Trophoblast cell (in vitro differentiated cells and primary cell): ENCODE measurements at regions not wholly inside any gene's neighbourhood (a gene's known extent, or its start where the extent isn't known, plus 50 kb on each side); places are given as distances from the start of the nearest gene placed in this dataset.
A peak's percentile ranks its signal among the peaks of the same experiment; 100 is the strongest.

Source experiments
- DNase-seq, 2 donors: peaks; one replicate each; pipeline ENCODE4 v3.0.0-alpha.2; 2016
- H2AFZ ChIP-seq: 2 replicates; pipeline ENCODE4 v1.6.1; 2013; ENCODE audit warnings: low read length, moderate library complexity, mild to moderate bottlenecking; ENCODE audit not compliant: insufficient read depth, poor library complexity
- H2AK5ac ChIP-seq: 2 replicates; pipeline ENCODE4 v1.6.1; 2013; ENCODE audit warnings: mild to moderate bottlenecking, low read length
- H2BK120ac ChIP-seq: 2 replicates; pipeline ENCODE4 v1.6.1; 2013; ENCODE audit warnings: low read length, mild to moderate bottlenecking, moderate library complexity; ENCODE audit not compliant: insufficient read depth, poor library complexity
- H2BK12ac ChIP-seq: 2 replicates; pipeline ENCODE4 v1.6.1; 2013; ENCODE audit warnings: mild to moderate bottlenecking, low read length, moderate library complexity
- H2BK5ac ChIP-seq: 2 replicates; pipeline ENCODE4 v1.6.1; 2013; ENCODE audit warnings: low read length, low read depth, moderate library complexity, mild to moderate bottlenecking; ENCODE audit not compliant: poor library complexity
- H3K14ac ChIP-seq: 2 replicates; pipeline ENCODE4 v1.6.1; 2013; ENCODE audit warnings: mild to moderate bottlenecking, low read length
- H3K18ac ChIP-seq: 2 replicates; pipeline ENCODE4 v1.6.1; 2013; ENCODE audit warnings: mild to moderate bottlenecking, low read length
- H3K23ac ChIP-seq: 2 replicates; pipeline ENCODE4 v1.6.1; 2013; ENCODE audit warnings: low read length
- H3K27ac ChIP-seq: 2 replicates; pipeline ENCODE4 v1.5.1; 2013; ENCODE audit warnings: low read depth, mild to moderate bottlenecking, inconsistent platforms, low read length, moderate library complexity
- H3K27me3 ChIP-seq: 2 replicates; pipeline ENCODE4 v1.6.1; 2013; ENCODE audit warnings: inconsistent platforms, mild to moderate bottlenecking, low read length, moderate library complexity; ENCODE audit not compliant: insufficient read depth
- H3K36me3 ChIP-seq, 2 experiments: 1 replicate in 1 of 2; 2 replicates in 1 of 2; pipeline ENCODE4 v1.6.1; 2013; ENCODE audit warnings: low read length in 2 of 2, mild to moderate bottlenecking in 2 of 2, moderate library complexity in 1 of 2; ENCODE audit not compliant: insufficient read depth in 2 of 2, control insufficient read depth in 1 of 2
- H3K4ac ChIP-seq: 2 replicates; pipeline ENCODE4 v1.6.1; 2013; ENCODE audit warnings: low read depth, mild to moderate bottlenecking, low read length, moderate library complexity
- H3K4me1 ChIP-seq, 2 experiments: 1 replicate in 1 of 2; 2 replicates in 1 of 2; pipeline ENCODE4 v1.6.1; 2013; ENCODE audit warnings: low read length in 2 of 2, mild to moderate bottlenecking in 2 of 2, moderate library complexity in 1 of 2; ENCODE audit not compliant: insufficient read depth in 2 of 2, control insufficient read depth in 1 of 2
- H3K4me2 ChIP-seq: 2 replicates; pipeline ENCODE4 v1.6.1; 2013; ENCODE audit warnings: inconsistent platforms, mild to moderate bottlenecking, low read length, moderate library complexity
- H3K4me3 ChIP-seq: 2 replicates; pipeline ENCODE4 v1.5.1; 2013; ENCODE audit warnings: mild to moderate bottlenecking, low read depth, low read length, inconsistent platforms
- H3K79me1 ChIP-seq: one replicate; pipeline ENCODE4 v1.6.1; 2013; ENCODE audit warnings: low read length
- H3K79me2 ChIP-seq: 2 replicates; pipeline ENCODE4 v1.6.1; 2013; ENCODE audit warnings: low read length, mild to moderate bottlenecking; ENCODE audit not compliant: control insufficient read depth, insufficient read depth, poor library complexity
- H3K9ac ChIP-seq: 2 replicates; pipeline ENCODE4 v1.6.1; 2013; ENCODE audit warnings: mild to moderate bottlenecking, low read length
- H3K9me3 ChIP-seq: 2 replicates; pipeline ENCODE4 v1.6.1; 2013; ENCODE audit warnings: low read depth, mild to moderate bottlenecking, control low read depth, inconsistent platforms, low read length; ENCODE audit not compliant: insufficient read depth
- H4K12ac ChIP-seq: 2 replicates; pipeline ENCODE4 v1.6.1; 2013; ENCODE audit warnings: low read depth, mild to moderate bottlenecking, low read length, moderate library complexity
- H4K8ac ChIP-seq: 2 replicates; pipeline ENCODE4 v1.6.1; 2013; ENCODE audit warnings: low read depth, mild to moderate bottlenecking, low read length, moderate library complexity
- H4K91ac ChIP-seq: one replicate; pipeline ENCODE4 v1.6.1; 2013; ENCODE audit warnings: low read depth, mild to moderate bottlenecking, low read length, moderate library complexity
- WGBS: extraction: QIAGEN DNeasy Blood & Tissue Kit; methylation state at CpG from one replicate; pipeline ENCODE4 v1.1.7; 2013; ENCODE audit warnings: missing lambda C conversion rate; ENCODE audit not compliant: insufficient read length, insufficient coverage; ENCODE audit errors: extremely low coverage; 5-methylcytosine and 5-hydroxymethylcytosine counted together

- Histone ChIP-seq H2BK5ac (no peak overlapping the region), H3K9ac (no peak overlapping the region), H2BK120ac (no peak overlapping the region), H3K14ac (no peak overlapping the region), H4K12ac (no peak overlapping the region), H3K36me3 (no peaks in the 10 kb centered on the region), H3K4me1 (no peaks in the 10 kb centered on the region), H4K8ac (no peak overlapping the region), H3K79me2 (no peaks in the 10 kb centered on the region), H3K4ac (no peak overlapping the region), H3K27me3 (no peaks in the 10 kb centered on the region), H4K91ac (no peak overlapping the region), H3K23ac (no peak overlapping the region), H2AK5ac (no peak overlapping the region), H3K4me2 (no peak overlapping the region), H2BK12ac (no peak overlapping the region), H3K79me1 (no peaks in the 10 kb centered on the region), H3K9me3 (no peaks in the 10 kb centered on the region), H2AFZ (no peak overlapping the region), H3K27ac (no peak overlapping the region), H3K18ac (no peak overlapping the region), H3K4me3 (no peak overlapping the region)
- WGBS, result no CpG with 5 or more reads among the region's 2 CpGs
- no peak for DNase-seq
These were observed 837.7 kb downstream of the GALR1 start for GRCh38 chr18:78087338-78087737.

DNA sequence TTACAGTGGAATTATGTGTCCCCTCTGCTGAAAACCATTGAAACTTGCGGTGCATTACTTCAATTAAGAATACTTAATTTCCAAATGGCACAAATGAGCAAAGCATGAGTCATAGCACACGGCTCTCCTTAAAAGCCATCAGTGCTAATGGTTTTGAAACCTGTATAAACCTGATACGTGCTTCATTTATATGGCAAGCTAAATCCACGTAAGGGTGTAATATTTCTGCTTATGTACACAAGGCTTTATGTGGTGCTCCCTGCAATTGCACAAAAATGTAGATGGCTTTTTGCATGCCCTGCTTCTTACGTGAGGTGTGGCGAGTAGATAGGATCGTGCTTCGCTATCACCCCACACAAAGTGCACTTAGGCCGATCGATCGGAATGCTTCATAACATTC, 840.9 kb downstream of the GALR1 start:
- Histone ChIP-seq H3K4me3 (no peak overlapping the region), H2BK12ac (no peak overlapping the region), H2BK120ac (no peak overlapping the region), H2AK5ac (no peak overlapping the region), H3K27ac (no peak overlapping the region), H3K79me1 (no peaks in the 10 kb centered on the region), H4K8ac (no peak overlapping the region), H4K91ac (no peak overlapping the region), H3K14ac (no peak overlapping the region), H3K4me2 (no peak overlapping the region), H3K79me2 (no peaks in the 10 kb centered on the region), H3K9me3 (no peaks in the 10 kb centered on the region), H4K12ac (no peak overlapping the region), H3K23ac (no peak overlapping the region), H3K4ac (no peak overlapping the region), H3K9ac (no peak overlapping the region), H3K27me3 (no peaks in the 10 kb centered on the region), H3K18ac (no peak overlapping the region), H2BK5ac (no peak overlapping the region), H3K36me3 (no peaks in the 10 kb centered on the region), H3K4me1 (no peaks in the 10 kb centered on the region), H2AFZ (no peak overlapping the region)
- no peak for DNase-seq
- no CpG with 5 or more reads among the region's 11 CpGs for WGBS

DNA sequence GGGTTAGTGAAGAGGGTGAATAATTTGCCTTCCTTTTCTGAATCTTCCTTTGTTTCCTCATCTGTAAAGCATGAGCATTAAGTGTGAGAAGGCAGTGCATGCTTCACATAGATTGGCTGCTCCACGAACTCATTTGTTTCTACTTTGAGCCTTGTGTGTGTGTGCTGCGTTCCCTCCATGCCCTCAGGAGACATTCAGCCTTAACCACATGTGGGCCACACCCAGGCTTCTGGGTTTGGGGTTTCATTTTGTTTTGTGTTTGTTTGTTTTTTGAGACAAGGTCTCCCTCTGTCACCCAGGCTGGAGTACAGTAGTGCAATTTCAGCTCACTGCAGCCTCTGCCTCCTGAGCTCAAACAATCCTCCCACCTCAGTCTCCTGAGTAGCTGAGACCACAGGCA, 843.3 kb downstream of the GALR1 start:
- no peak for DNase-seq
- Histone ChIP-seq H2BK120ac (no peak overlapping the region), H3K18ac (no peak overlapping the region), H4K91ac (no peak overlapping the region), H3K27me3 (no peaks in the 10 kb centered on the region), H3K79me2 (no peaks in the 10 kb centered on the region), H3K9ac (no peak overlapping the region), H3K9me3 (no peaks in the 10 kb centered on the region), H2BK12ac (no peak overlapping the region), H4K12ac (no peak overlapping the region), H3K79me1 (no peaks in the 10 kb centered on the region), H2AK5ac (no peak overlapping the region), H3K27ac (no peak overlapping the region), H3K4me2 (no peak overlapping the region), H3K36me3 (no peaks in the 10 kb centered on the region), H3K4ac (no peak overlapping the region), H3K14ac (no peak overlapping the region), H4K8ac (no peak overlapping the region), H3K4me1 (no peaks in the 10 kb centered on the region), H3K4me3 (no peak overlapping the region), H2AFZ (no peak overlapping the region), H3K23ac (no peak overlapping the region), H2BK5ac (no peak overlapping the region)
- no CpG with 5 or more reads among the region's 2 CpGs for WGBS

- Histone ChIP-seq H3K27ac (no peak overlapping the region), H4K91ac (no peak overlapping the region), H3K4me2 (no peak overlapping the region), H4K12ac (no peak overlapping the region), H2BK5ac (no peak overlapping the region), H3K79me2 (no peaks in the 10 kb centered on the region), H3K27me3 (no peaks in the 10 kb centered on the region), H2BK12ac (no peak overlapping the region), H3K9ac (no peak overlapping the region), H3K18ac (no peak overlapping the region), H3K4me3 (no peak overlapping the region), H3K14ac (no peak overlapping the region), H2BK120ac (no peak overlapping the region), H2AK5ac (no peak overlapping the region), H2AFZ (no peak overlapping the region), H3K4ac (no peak overlapping the region), H3K79me1 (no peaks in the 10 kb centered on the region), H3K23ac (no peak overlapping the region), H3K9me3 (peaks cover 6% of the 10 kb centered on the region), H4K8ac (no peak overlapping the region), H3K36me3 (no peaks in the 10 kb centered on the region), H3K4me1 (no peaks in the 10 kb centered on the region)
- no CpG with 5 or more reads among the region's 15 CpGs for WGBS
- DNase-seq, result peak in 1 of 2 donors; percentile 1
These were observed 850.4 kb downstream of the GALR1 start for GRCh38 chr18:78099979-78100588.
